NCI-H510A treated with DMSO at 0.1 percent for 48 hours (cell line): ENCODE measurements at regions not wholly inside any gene's neighbourhood (a gene's known extent, or its start where the extent isn't known, plus 50 kb on each side); places are given as distances from the start of the nearest gene placed in this dataset.

ENCODE experiments used
- DNase-seq: peaks from one replicate; lab custom pipeline; 2025; lab: John Stamatoyannopoulos, UW

GRCh38 chrX:69554321-69554947 is 50.3 kb downstream of the NALF2 start:
- DNase-seq = no peak

GRCh38 chrX:69555481-69556041 is 51.4 kb downstream of the NALF2 start:
- DNase-seq = no peak

GRCh38 chrX:69556060-69557011 is 52.2 kb downstream of the NALF2 start:
- DNase-seq = peak; percentile 16

GRCh38 chrX:69562904-69563578 is 52.9 kb upstream of the EDA start:
- DNase-seq = no peak

GRCh38 chrX:69564665-69565064 is 51.2 kb upstream of the EDA start:
- DNase-seq = no peak

GRCh38 chrX:69565247-69565815 is 50.6 kb upstream of the EDA start:
- DNase-seq = no peak
